Peyer's patch (tissue), 4 donors: ENCODE measurements at regions not wholly inside any gene's neighbourhood (a gene's known extent, or its start where the extent isn't known, plus 50 kb on each side); places are given as distances from the start of the nearest gene placed in this dataset.

Experiments used
- DNase-seq, 3 donors: peaks; one replicate each; pipeline ENCODE4 v3.0.0-alpha.2; 2017 to 2019
- H3K27ac ChIP-seq, 4 donors: fragments of 200-600 bp; sonication (generic); one replicate each; pipeline ENCODE4 v1.5.1; 2016 to 2019
- H3K27me3 ChIP-seq, 2 donors: fragments of 200-600 bp; sonication (generic); one replicate each; pipeline ENCODE4 v1.5.1; 2019
- H3K36me3 ChIP-seq, 3 donors: fragments of 200-600 bp; sonication (generic); one replicate each; pipeline ENCODE4 v1.5.1; 2016 to 2019
- H3K4me1 ChIP-seq, 4 donors: fragments of 200-600 bp; sonication (generic); one replicate each; pipeline ENCODE4 v1.5.1; 2016 to 2019
- H3K4me3 ChIP-seq, 4 donors: fragments of 200-600 bp; sonication (generic); 1 replicate in 3 of 4; 2 replicates in 1 of 4; pipeline ENCODE4 v1.5.1; 2016 to 2019; ENCODE audit warnings: mild to moderate bottlenecking in 1 of 4
- H3K9me3 ChIP-seq, 4 donors: fragments of 200-600 bp; sonication (generic); one replicate each; pipeline ENCODE4 v1.5.1; 2016 to 2019; ENCODE audit warnings: mild to moderate bottlenecking in 1 of 4
- POLR2A ChIP-seq, 2 donors: fragments of 450-650 bp; IDR thresholded peaks; one replicate each; pipeline ENCODE4 v1.5.1; 2017; ENCODE audit warnings: antibody characterized with exemption in 2 of 2, mild to moderate bottlenecking in 2 of 2, moderate library complexity in 2 of 2
- TF ChIP-seq, protein P1 (sequence below), 6 experiments: fragments of 450-650 bp in 4 of 6; fragments of 200-600 bp in 2 of 6; sonication (generic) in 1 of 6; IDR thresholded peaks; one replicate each; pipeline ENCODE4 v1.5.1; 2017 to 2019; ENCODE audit warnings: antibody characterized with exemption in 6 of 6, mild to moderate bottlenecking in 3 of 6, moderate library complexity in 1 of 6

DNA sequence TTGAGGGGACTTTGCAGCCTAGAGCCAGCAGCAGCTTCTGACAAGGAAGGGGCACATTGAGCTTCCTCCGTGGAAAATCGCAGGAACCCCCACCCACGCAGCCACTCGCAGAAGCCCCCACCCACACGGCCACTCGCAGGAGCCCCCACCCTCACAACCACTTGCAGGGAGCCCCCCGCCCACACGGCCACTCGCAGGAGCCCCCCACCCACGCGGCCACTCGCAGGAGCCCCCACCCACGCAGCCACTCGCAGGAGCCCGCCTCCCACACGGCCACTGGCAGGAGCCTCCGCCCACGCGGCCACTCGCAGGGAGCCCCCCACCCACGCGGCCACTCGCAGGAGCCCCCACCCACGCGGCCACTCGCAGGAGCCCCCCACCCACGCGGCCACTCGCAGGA lies 228.4 kb upstream of the CDH4 start:
- no peak for TF ChIP-seq POLR2A (IDR thresholded peaks at IDR 0.05)
- TF ChIP-seq, protein P1, sequence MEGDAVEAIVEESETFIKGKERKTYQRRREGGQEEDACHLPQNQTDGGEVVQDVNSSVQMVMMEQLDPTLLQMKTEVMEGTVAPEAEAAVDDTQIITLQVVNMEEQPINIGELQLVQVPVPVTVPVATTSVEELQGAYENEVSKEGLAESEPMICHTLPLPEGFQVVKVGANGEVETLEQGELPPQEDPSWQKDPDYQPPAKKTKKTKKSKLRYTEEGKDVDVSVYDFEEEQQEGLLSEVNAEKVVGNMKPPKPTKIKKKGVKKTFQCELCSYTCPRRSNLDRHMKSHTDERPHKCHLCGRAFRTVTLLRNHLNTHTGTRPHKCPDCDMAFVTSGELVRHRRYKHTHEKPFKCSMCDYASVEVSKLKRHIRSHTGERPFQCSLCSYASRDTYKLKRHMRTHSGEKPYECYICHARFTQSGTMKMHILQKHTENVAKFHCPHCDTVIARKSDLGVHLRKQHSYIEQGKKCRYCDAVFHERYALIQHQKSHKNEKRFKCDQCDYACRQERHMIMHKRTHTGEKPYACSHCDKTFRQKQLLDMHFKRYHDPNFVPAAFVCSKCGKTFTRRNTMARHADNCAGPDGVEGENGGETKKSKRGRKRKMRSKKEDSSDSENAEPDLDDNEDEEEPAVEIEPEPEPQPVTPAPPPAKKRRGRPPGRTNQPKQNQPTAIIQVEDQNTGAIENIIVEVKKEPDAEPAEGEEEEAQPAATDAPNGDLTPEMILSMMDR (IDR thresholded peaks at IDR 0.05): no peak
- Histone ChIP-seq H3K4me1 (no peaks in the 10 kb centered on the region), H3K27ac (no peak overlapping the region), H3K4me3 (no peak overlapping the region), H3K36me3 (no peaks in the 10 kb centered on the region), H3K27me3 (no peaks in the 10 kb centered on the region), H3K9me3 (no peaks in the 10 kb centered on the region)
- no peak for DNase-seq

DNA sequence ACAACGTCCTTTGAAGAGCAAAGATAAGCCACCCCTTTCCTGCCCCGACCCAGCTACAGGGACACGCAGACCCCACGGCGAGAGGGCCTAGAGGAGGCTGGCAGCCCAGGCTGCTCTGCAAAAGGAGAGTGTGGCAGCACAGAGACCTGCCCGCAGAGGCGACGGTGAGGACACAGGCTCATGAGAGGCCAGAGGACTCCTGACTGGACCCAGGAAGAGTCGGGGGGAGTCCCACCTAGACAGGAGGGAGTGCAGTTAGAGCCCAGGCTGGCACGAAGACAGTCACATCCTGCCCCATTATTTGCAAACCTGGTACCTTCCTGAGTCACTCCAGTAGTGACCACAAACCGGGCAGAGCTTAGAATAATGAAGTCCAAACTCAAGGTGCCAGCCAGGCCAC lies 227.7 kb upstream of the CDH4 start:
- TF ChIP-seq, protein P1 (IDR thresholded peaks at IDR 0.05): no peak
- no peak for TF ChIP-seq POLR2A (IDR thresholded peaks at IDR 0.05)
- Histone ChIP-seq H3K27ac (no peak overlapping the region), H3K36me3 (no peaks in the 10 kb centered on the region), H3K9me3 (no peaks in the 10 kb centered on the region), H3K4me3 (no peak overlapping the region), H3K4me1 (no peaks in the 10 kb centered on the region), H3K27me3 (no peaks in the 10 kb centered on the region)
- DNase-seq: no peak

DNA sequence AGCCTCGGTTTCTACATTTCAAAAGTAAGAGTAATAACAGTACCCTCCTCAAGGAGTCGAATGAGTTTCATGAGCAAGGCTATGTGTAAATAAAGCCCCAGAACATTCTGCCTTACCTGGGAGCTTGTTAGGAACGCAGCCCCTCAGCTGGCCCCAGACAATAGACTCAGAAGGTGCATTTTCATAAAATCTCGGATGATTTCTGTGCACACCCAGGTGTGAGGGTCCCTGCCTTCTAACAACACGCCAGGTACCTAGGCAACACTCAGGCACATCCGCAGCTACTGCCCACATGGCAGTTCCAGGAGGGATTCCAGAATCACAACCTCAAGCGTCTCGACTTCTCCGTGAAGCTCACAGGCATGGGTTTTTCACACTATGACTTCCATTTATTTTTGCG lies 226.5 kb upstream of the CDH4 start:
- H3K4me1 ChIP-seq: no peaks in the 10 kb centered on the region
- DNase-seq: no peak
- H3K27me3 ChIP-seq: no peaks in the 10 kb centered on the region
- no peaks in the 10 kb centered on the region for H3K9me3 ChIP-seq
- H3K36me3 ChIP-seq: no peaks in the 10 kb centered on the region
- no peak for TF ChIP-seq POLR2A (IDR thresholded peaks at IDR 0.05)
- TF ChIP-seq, protein P1 (IDR thresholded peaks at IDR 0.05): no peak
- H3K27ac ChIP-seq: no peak overlapping the region
- no peak overlapping the region for H3K4me3 ChIP-seq

DNA sequence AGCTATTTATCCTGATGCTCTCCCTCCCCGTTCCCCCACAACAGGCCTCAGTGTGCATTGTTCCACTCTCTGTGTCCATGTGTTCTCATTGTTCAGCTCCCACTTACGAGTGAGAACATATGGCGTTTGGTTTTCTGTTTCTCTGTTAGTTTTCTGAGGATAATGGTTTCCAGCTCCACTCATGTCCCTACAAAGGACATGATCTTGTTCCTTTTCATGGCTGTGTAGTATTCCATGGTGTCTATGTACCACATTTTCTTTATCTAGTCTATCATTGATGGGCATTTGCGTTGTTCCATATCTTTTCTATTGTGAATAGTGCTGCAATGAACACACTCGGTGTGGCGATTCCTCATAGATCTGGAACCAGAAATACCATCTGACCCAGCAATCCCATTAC lies 225.9 kb upstream of the CDH4 start:
- H3K4me3 ChIP-seq: no peak overlapping the region
- TF ChIP-seq POLR2A (IDR thresholded peaks at IDR 0.05): no peak
- TF ChIP-seq, protein P1 (IDR thresholded peaks at IDR 0.05): no peak
- H3K36me3 ChIP-seq: no peaks in the 10 kb centered on the region
- no peaks in the 10 kb centered on the region for H3K9me3 ChIP-seq
- H3K27ac ChIP-seq: no peak overlapping the region
- no peaks in the 10 kb centered on the region for H3K4me1 ChIP-seq
- no peak for DNase-seq
- no peaks in the 10 kb centered on the region for H3K27me3 ChIP-seq

DNA sequence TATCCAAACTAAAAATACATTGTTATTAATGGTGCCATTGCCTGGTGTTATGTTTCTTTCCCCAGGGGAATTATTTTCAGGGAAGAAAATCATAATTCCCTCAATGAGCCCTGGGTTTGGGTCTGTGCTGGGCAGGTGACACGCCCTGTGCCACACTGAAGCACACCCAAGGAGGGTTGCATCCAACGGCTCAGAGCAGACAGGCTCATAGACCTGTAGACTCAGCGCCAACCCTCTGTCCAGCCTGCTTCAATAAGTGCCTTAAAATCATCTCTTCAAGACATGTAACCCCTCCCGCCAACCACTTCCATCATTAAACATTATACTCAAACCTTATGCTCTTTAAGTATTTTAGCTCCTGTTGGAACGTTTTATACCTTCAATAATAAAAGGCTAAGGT lies 225.3 kb upstream of the CDH4 start:
- no peak for DNase-seq
- Histone ChIP-seq H3K36me3 (no peaks in the 10 kb centered on the region), H3K27ac (no peak overlapping the region), H3K4me1 (no peaks in the 10 kb centered on the region), H3K4me3 (no peak overlapping the region), H3K27me3 (no peaks in the 10 kb centered on the region), H3K9me3 (no peaks in the 10 kb centered on the region)
- TF ChIP-seq POLR2A (IDR thresholded peaks at IDR 0.05): no peak
- TF ChIP-seq, protein P1 (IDR thresholded peaks at IDR 0.05): no peak

DNA sequence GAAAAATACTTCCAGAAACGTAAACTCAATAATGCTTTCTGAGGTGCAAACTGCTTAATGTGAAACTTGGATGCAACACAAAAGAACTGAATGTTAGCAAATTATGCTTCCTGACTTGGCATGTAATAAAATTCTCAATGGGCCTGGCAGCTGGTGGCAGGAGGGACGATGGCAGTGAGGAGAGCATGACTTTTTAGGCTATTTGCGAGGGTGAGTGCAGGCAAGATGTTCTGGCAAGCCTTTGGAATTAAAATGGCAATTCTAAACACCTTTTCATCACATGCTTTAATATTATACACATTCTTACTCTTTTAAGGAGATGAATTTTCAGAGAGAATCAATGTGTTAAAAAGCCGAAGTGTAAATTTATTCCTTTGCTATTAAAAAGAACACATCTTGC lies 224.8 kb upstream of the CDH4 start:
- TF ChIP-seq, protein P1 (IDR thresholded peaks at IDR 0.05): no peak
- TF ChIP-seq POLR2A (IDR thresholded peaks at IDR 0.05): no peak
- no peaks in the 10 kb centered on the region for H3K4me1 ChIP-seq
- H3K4me3 ChIP-seq: no peak overlapping the region
- H3K36me3 ChIP-seq: no peaks in the 10 kb centered on the region
- no peak overlapping the region for H3K27ac ChIP-seq
- H3K27me3 ChIP-seq: no peaks in the 10 kb centered on the region
- no peaks in the 10 kb centered on the region for H3K9me3 ChIP-seq
- DNase-seq: no peak
